PC-9 (cell line): ENCODE measurements at regions not wholly inside any gene's neighbourhood (a gene's known extent, or its start where the extent isn't known, plus 50 kb on each side); places are given as distances from the start of the nearest gene placed in this dataset.

Source experiments
- BruUV-seq: library from RNA; stranded (reverse); fragments of 400-500 nt; replicated peaks from 2 replicates; lab custom pipeline; 2021; lab: Mats Ljungman, UMichigan
- CTCF ChIA-PET: fragments of 300-600 bp; sonication (Branson Sonifier 250); formaldehyde crosslinking; loops from one replicate; lab custom pipeline; 2022; ENCODE audit warnings: antibody characterized with exemption; lab: Charles Lee
- POLR2A ChIA-PET: fragments of 300-600 bp; sonication (Branson Sonifier 250); formaldehyde crosslinking; loops from one replicate; lab custom pipeline; 2022; ENCODE audit warnings: antibody characterized with exemption; ENCODE audit not compliant: unreplicated experiment; lab: Charles Lee
- DNase-seq, 2 experiments: peaks; one replicate each; pipeline versions ENCODE4 v3.0.0 to v3.0.0-alpha.2; 2015 to 2022; ENCODE audit warnings: mixed read lengths in 1 of 2
- H2AFZ ChIP-seq: fragments of 200-600 bp; sonication (generic); 2 replicates; pipeline ENCODE4 v1.8.1; 2017; ENCODE audit warnings: antibody characterized with exemption
- H3F3A ChIP-seq: fragments of 200-600 bp; sonication (generic); 2 replicates; pipeline ENCODE4 v1.8.1; 2017; ENCODE audit warnings: antibody characterized with exemption, mild to moderate bottlenecking, low read depth; ENCODE audit not compliant: insufficient read depth
- H3K27ac ChIP-seq: fragments of 200-600 bp; sonication (generic); 2 replicates; pipeline ENCODE4 v1.6.1; 2016; ENCODE audit warnings: mixed run types
- H3K27me3 ChIP-seq: fragments of 200-600 bp; sonication (generic); 2 replicates; pipeline ENCODE4 v1.6.1; 2016; ENCODE audit warnings: low read depth, mixed run types; ENCODE audit not compliant: insufficient read depth
- H3K36me3 ChIP-seq: fragments of 200-600 bp; sonication (generic); 2 replicates; pipeline ENCODE4 v1.6.1; 2016; ENCODE audit warnings: low read depth, mixed run types
- H3K4me1 ChIP-seq: fragments of 200-600 bp; sonication (generic); replicated peaks from 2 replicates; pipeline ENCODE4 v1.6.1; 2016; ENCODE audit warnings: mixed run types; ENCODE audit not compliant: insufficient read depth
- H3K4me2 ChIP-seq: fragments of 200-600 bp; sonication (generic); 2 replicates; pipeline ENCODE4 v1.6.1; 2017; ENCODE audit warnings: mixed run types
- H3K4me3 ChIP-seq: fragments of 200-600 bp; sonication (generic); 2 replicates; pipeline ENCODE4 v1.6.1; 2016; ENCODE audit warnings: mixed run types
- H3K79me2 ChIP-seq: fragments of 200-600 bp; sonication (generic); 2 replicates; pipeline ENCODE4 v1.6.1; 2017; ENCODE audit warnings: low read depth, mixed run types
- H3K9me2 ChIP-seq: fragments of 200-600 bp; sonication (generic); 2 replicates; pipeline ENCODE4 v1.8.1; 2017; ENCODE audit warnings: mild to moderate bottlenecking; ENCODE audit not compliant: insufficient read depth
- H3K9me3 ChIP-seq: fragments of 200-600 bp; sonication (generic); 2 replicates; pipeline ENCODE4 v1.8.1; 2016; ENCODE audit warnings: low read depth; ENCODE audit not compliant: insufficient read depth
- H4K20me1 ChIP-seq: fragments of 200-600 bp; sonication (generic); 2 replicates; pipeline ENCODE4 v1.8.1; 2017; ENCODE audit not compliant: insufficient read depth
- EZH2 ChIP-seq: fragments of 200-600 bp; sonication (generic); IDR thresholded peaks from 2 replicates; pipeline ENCODE4 v1.8.0; 2017; ENCODE audit warnings: antibody characterized with exemption, low read depth
- intact Hi-C: fragments of 100-400 bp; cut with micrococcal nuclease; formaldehyde crosslinking; loops from one replicate; pipeline ENCODE4 v1.10.0; 2022; ENCODE audit not compliant: unreplicated experiment
- TF ChIP-seq, protein P1 (sequence below): fragments of 200-600 bp; sonication (generic); conservative IDR thresholded peaks from 2 replicates; pipeline ENCODE4 v1.6.1; 2017; ENCODE audit warnings: mixed run types, antibody characterized with exemption, mild to moderate bottlenecking, moderate library complexity

DNA sequence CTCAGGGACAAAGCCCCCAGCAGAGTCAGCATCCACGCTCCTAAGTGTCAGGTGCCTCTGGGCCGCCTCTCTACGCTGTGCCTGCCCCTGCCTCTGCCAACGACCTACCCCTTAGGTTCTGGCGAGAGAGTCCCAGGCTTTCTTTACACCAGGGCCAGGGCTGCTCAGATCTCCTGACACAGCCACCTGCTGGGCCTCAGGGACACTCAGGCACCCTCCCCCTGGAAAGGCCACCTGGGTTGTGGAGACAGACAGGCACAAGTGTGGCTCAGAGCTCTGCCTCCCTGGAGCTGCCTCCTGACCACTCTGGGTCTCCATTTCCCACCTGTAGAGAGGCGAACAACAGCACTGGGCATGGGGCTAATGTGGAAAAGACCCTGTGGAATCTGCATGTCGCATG lies 90.0 kb upstream of the ADRA2C start:
- intact Hi-C loops = no loop called here
- BruUV-seq = no TSS peak
- Histone ChIP-seq H3K27me3 (peaks cover 80% of the 10 kb centered on the region), H3K9me3 (no peaks in the 10 kb centered on the region), H3F3A (no peaks in the 10 kb centered on the region), H3K9me2 (no peaks in the 10 kb centered on the region), H3K4me2 (no peak overlapping the region), H3K79me2 (no peaks in the 10 kb centered on the region), H3K4me3 (no peak overlapping the region), H4K20me1 (no peaks in the 10 kb centered on the region), H3K36me3 (no peaks in the 10 kb centered on the region), H2AFZ (no peak overlapping the region), H3K27ac (no peak overlapping the region), H3K4me1 (no peaks in the 10 kb centered on the region)
- CTCF ChIA-PET = no interaction called here
- TF ChIP-seq, protein P1, sequence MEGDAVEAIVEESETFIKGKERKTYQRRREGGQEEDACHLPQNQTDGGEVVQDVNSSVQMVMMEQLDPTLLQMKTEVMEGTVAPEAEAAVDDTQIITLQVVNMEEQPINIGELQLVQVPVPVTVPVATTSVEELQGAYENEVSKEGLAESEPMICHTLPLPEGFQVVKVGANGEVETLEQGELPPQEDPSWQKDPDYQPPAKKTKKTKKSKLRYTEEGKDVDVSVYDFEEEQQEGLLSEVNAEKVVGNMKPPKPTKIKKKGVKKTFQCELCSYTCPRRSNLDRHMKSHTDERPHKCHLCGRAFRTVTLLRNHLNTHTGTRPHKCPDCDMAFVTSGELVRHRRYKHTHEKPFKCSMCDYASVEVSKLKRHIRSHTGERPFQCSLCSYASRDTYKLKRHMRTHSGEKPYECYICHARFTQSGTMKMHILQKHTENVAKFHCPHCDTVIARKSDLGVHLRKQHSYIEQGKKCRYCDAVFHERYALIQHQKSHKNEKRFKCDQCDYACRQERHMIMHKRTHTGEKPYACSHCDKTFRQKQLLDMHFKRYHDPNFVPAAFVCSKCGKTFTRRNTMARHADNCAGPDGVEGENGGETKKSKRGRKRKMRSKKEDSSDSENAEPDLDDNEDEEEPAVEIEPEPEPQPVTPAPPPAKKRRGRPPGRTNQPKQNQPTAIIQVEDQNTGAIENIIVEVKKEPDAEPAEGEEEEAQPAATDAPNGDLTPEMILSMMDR = no peak
- TF ChIP-seq EZH2 = no peak
- DNase-seq = no peak
- POLR2A ChIA-PET = no interaction called here

DNA sequence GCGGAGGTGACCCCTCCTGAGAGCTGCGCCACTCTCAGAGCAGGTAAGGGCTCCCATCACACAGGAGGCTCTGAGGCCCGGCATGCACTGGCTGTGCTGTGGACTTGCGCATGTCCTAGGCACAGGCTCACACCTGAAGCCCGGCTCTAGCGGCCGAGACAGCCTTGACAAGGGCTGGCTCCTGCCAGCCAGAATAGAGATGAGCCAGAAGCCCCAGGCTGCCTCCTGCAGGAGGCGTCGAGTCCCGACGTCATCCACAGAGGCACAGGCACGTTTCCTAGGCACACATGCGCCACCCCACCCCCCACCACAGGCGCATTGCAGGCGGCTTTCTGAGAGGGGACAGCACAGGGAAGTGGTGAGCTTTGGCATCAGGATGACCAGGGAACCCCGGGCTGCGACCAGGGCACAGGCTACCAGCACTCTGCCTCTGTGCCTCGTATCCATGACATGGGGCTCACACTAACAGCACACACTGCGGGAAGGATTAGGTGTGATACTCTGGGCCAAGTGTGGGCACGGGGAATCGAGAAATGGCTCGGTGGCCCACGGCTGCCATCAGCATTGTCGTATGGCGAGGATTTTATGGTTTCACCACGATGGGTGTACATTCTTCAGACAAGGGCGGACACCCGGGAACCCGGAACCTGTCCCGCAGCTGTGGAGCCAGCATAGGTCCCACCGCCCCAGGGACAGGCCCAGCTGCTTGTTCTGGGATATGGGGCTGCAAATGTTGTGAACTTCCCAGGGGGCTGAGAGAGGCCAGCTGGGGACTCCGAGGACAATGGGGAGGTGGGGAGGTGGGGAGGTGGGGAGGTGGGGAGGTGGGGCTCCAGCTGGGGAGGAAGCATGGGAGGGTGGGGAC lies 90.7 kb upstream of the ADRA2C start:
- H3K4me2 ChIP-seq = no peak overlapping the region
- no peaks in the 10 kb centered on the region for H3K9me3 ChIP-seq
- no peak for DNase-seq
- no peaks in the 10 kb centered on the region for H3K79me2 ChIP-seq
- H3K9me2 ChIP-seq = no peaks in the 10 kb centered on the region
- no peak overlapping the region for H3K4me3 ChIP-seq
- ChIA-PET POLR2A (no interaction called here), CTCF (no interaction called here)
- H3K27ac ChIP-seq = no peak overlapping the region
- intact Hi-C loops = no loop called here
- no peaks in the 10 kb centered on the region for H3F3A ChIP-seq
- no peaks in the 10 kb centered on the region for H3K4me1 ChIP-seq
- TF ChIP-seq EZH2 = no peak
- TF ChIP-seq, protein P1 = no peak
- no peak overlapping the region for H2AFZ ChIP-seq
- no peaks in the 10 kb centered on the region for H4K20me1 ChIP-seq
- H3K36me3 ChIP-seq = no peaks in the 10 kb centered on the region
- no TSS peak for BruUV-seq
- H3K27me3 ChIP-seq = peaks cover 81% of the 10 kb centered on the region

DNA sequence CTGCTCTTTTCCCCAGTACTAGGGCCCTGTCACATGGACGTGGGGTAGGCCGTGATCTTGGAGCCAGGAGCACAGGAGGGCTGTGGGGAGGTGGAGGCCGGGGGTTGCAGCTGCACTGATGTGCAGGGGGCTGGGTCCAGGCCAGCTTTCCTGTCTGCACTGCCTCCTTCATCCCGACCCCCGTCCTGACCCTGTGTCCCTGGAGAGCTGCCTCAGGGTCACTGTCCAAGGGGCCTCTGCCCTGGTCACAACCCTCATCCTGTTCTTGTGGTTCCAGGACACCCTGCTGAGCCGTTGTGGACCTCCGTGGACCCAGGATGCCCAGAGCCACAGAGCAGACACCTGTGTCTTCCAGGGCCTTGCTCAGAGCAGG lies 91.7 kb upstream of the ADRA2C start:
- Histone ChIP-seq H3K9me2 (no peaks in the 10 kb centered on the region), H3K4me2 (no peak overlapping the region), H2AFZ (no peak overlapping the region), H3K27me3 (peaks cover 85% of the 10 kb centered on the region), H3K4me1 (no peaks in the 10 kb centered on the region), H3K36me3 (no peaks in the 10 kb centered on the region), H3K27ac (no peak overlapping the region), H4K20me1 (no peaks in the 10 kb centered on the region), H3K9me3 (no peaks in the 10 kb centered on the region), H3K79me2 (no peaks in the 10 kb centered on the region), H3K4me3 (no peak overlapping the region), H3F3A (no peaks in the 10 kb centered on the region)
- ChIA-PET POLR2A (no interaction called here), CTCF (no interaction called here)
- DNase-seq = no peak
- BruUV-seq = no TSS peak
- intact Hi-C loops = no loop called here
- TF ChIP-seq EZH2 = no peak
- TF ChIP-seq, protein P1 = no peak
